ENCODE measurements at regions not wholly inside any gene's neighbourhood (a gene's known extent, or its start where the extent isn't known, plus 50 kb on each side); places are given as distances from the start of the nearest gene placed in this dataset.

- DNase-seq: no peak
These were observed 205.6 kb downstream of the TMEM182 start for GRCh38 chr2:102967451-102967850.

GRCh38 chr2:102968375-102968774 lies 206.5 kb downstream of the TMEM182 start:
- no peak for DNase-seq

- no peak for DNase-seq
These were observed 209.9 kb downstream of the TMEM182 start for GRCh38 chr2:102971701-102972100.

GRCh38 chr2:102975996-102976975 lies 214.5 kb downstream of the TMEM182 start:
- no peak for DNase-seq

GRCh38 chr2:102977426-102978090 lies 215.7 kb downstream of the TMEM182 start:
- no peak for DNase-seq

- no peak for DNase-seq
These were observed 216.3 kb downstream of the TMEM182 start for GRCh38 chr2:102978091-102978490.

- DNase-seq: no peak
These were observed 217.6 kb downstream of the TMEM182 start for GRCh38 chr2:102979429-102979828.

GRCh38 chr2:102983786-102984185 lies 222.0 kb downstream of the TMEM182 start:
- DNase-seq: no peak

GRCh38 chr2:102986826-102987490 lies 225.1 kb downstream of the TMEM182 start:
- DNase-seq: no peak

GRCh38 chr2:102992607-102993006 lies 230.8 kb downstream of the TMEM182 start:
- DNase-seq: no peak

- DNase-seq: no peak
These were observed 238.1 kb downstream of the TMEM182 start for GRCh38 chr2:102999958-103000357.

GRCh38 chr2:103002954-103003353 lies 241.1 kb downstream of the TMEM182 start:
- DNase-seq: no peak

- DNase-seq: no peak
These were observed 242.0 kb downstream of the TMEM182 start for GRCh38 chr2:103003750-103004260.

- no peak for DNase-seq
These were observed 242.7 kb downstream of the TMEM182 start for GRCh38 chr2:103004426-103004942.

GRCh38 chr2:103005393-103005792 lies 243.6 kb downstream of the TMEM182 start:
- no peak for DNase-seq

GRCh38 chr2:103007086-103007485 lies 245.3 kb downstream of the TMEM182 start:
- DNase-seq: no peak

- no peak for DNase-seq
These were observed 246.8 kb downstream of the TMEM182 start for GRCh38 chr2:103008586-103008985.

- no peak for DNase-seq
These were observed 248.0 kb downstream of the TMEM182 start for GRCh38 chr2:103009871-103010270.

- DNase-seq: no peak
These were observed 248.5 kb downstream of the TMEM182 start for GRCh38 chr2:103010306-103010705.

- DNase-seq: no peak
These were observed 248.9 kb downstream of the TMEM182 start for GRCh38 chr2:103010751-103011150.

GRCh38 chr2:103012590-103012989 lies 250.8 kb downstream of the TMEM182 start:
- no peak for DNase-seq

GRCh38 chr2:103025056-103025455 lies 263.2 kb downstream of the TMEM182 start:
- DNase-seq: no peak

GRCh38 chr2:103028181-103028580 lies 266.4 kb downstream of the TMEM182 start:
- no peak for DNase-seq
